ENCODE measurements at regions not wholly inside any gene's neighbourhood (a gene's known extent, or its start where the extent isn't known, plus 50 kb on each side); places are given as distances from the start of the nearest gene placed in this dataset.

- no peak for DNase-seq
These were observed 95.4 kb downstream of the MRM1 start for GRCh38 chr17:36696805-36697204.

- DNase-seq: no peak
These were observed 96.6 kb downstream of the MRM1 start for GRCh38 chr17:36697903-36698530.

GRCh38 chr17:36701429-36702099 is 100.2 kb downstream of the MRM1 start:
- DNase-seq: no peak

DNA sequence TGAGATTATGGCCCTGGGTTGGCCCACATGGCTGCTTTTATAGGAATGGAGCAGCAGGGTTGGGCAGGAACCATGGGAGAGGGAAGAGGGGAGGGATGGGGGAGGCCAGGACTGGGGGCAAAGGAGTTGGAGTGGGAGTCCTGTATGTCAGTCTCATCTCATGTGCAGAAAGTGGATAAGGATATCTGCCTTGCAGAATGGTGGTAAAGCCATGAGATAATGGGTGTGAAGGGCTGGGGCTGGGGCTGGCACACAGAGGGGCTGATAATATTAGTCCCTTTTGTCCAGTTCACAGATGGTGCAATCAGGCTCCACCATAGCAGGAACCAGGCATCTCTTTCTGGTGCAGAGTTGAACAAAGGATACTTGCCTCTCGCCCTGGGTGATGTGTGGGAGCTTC is 101.3 kb downstream of the MRM1 start:
- no peak for DNase-seq

- no peak for DNase-seq
These were observed 102.5 kb downstream of the MRM1 start for GRCh38 chr17:36703860-36704266.

DNA sequence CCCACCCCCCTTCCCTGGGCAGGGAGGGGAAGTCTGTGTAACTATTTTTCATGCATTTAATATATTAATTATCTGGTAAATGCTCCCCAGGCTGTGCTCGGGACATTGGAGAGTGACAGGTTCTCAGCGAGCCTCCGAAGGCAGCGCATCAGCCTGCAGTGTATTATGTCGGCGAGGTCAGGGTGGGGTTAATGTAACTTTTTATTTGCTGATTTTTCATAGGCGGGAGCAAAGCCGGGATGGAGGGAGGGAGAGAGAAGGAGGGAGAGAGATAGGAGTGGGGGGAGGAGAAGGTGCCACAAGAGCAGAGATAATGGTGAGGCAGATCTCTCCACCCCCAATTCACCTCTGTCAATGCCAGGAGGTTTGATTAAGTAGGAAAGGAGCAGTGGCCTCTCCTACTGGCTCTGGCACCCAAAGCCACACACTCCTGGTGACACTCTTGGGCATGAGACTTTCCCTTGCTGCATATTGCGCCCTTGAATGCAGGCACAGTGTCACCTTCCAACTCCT is 104.0 kb downstream of the MRM1 start:
- DNase-seq: no peak

DNA sequence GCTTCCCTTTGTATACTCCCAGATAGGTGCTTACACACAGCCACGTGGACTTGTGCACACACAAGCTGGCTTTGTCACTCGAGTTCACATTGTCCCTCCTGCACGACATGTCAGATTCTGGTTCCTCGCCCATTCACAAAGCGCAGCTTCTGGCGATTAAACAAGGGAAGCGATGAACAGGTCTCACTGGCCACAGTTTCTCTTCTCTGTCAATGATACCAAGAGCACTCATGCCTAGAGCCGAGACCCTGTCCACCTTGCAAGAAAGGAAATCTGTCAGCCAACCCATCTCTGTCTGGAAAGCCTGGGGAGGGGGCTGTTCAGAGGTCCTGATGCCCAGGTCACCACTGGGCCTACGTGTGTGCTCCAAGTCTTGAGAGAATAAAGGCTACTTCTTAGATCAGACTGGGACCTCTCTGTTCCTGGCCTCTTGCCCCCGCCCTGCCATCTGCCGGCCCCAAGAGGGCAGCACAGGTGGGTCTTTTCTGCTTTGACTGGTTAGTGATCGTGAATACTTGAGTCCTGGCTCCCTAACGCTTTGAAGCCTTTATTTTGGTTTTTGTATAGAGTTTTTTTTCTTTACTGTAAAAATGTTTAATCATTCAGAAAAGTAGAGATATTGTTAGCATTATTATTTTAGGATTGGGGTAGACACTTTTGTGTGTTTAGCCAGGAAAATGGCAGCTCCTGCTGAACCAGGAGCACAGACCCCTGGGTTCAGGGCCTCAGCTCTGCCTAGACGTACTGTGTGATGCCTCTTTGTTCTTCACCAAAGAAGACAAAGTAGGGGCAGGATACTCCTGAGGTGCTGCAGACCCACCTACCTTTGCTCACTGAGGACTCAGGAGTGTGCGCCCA is 104.7 kb downstream of the MRM1 start:
- peak; percentile 49 for DNase-seq

GRCh38 chr17:36707904-36708303 is 106.5 kb downstream of the MRM1 start:
- no peak for DNase-seq

DNA sequence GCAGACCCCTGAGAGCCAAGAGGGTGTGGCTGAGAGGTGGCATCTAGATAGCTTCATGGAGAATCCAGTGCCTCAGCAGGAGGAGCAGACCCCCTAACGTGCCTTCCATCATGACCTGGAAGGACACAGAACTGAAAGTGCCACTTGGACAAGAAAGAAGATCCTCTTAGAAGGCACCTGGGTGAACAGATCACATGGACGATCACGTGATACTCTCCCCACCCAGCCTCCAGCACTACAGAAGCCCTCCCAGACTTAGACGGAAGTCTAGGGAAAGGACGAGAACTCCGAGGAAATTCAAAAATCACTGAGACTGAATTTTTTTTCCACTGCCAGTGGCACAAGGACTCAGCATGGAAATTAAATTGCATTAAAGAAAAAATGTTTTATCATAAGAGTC is 113.4 kb downstream of the MRM1 start:
- DNase-seq: no peak

DNA sequence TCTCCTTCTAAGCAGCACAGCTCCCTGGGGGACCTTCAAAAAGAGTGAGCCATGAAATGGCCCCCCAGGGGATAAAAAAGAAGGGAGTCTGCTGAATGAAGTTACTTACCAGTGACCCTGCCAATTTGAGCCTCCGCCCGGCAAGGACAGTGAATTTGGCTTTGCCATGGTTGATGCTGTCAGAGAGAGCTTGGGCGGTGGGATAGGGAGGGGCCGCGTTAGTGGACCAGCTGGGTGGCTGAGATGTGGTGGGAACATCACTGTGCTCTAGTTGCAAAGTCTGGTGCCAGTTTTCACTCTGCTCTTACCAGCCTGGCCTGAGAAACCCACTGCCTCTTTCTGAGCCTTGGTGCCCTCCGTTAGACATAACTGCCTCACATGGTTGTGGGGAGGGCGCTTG is 114.6 kb downstream of the MRM1 start:
- DNase-seq: no peak

DNA sequence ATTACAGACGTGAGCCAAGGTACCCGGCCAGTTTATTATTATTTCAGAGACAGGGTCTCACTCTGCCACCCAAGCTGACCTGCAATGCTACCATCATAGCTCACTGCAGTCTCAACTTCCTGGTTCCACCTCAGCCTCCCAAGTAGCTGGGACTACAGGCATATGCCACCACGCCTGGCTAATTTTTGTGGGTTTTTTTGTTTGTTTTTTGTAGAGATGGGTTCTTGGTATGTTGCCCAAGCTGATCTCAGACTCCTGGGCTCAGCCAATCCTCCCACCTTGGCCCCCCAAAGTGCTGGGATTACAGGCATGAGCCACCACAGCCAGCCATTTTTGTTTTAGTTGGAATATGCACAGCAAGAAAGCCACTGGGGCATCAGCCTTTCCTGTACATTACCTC is 115.7 kb downstream of the MRM1 start:
- no peak for DNase-seq

DNA sequence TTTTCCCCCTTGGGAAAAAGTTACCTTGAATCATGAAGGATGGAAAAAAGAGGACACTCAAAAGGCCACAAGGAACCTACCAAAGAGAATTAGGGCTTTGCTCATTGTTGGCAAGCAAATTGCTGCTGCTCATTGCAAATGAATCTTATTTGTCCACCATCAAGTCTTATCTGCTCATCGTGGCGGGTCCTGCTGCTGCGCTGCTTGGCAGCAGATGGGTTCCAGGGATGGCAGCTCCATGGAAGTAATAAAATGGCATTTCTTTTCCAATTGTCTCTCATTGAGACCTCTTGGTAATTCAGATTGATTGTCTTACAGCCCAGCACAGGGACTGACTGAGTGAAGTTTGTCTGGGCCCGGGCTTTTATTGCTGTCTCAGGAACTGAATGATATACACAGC is 118.7 kb downstream of the MRM1 start:
- no peak for DNase-seq

DNA sequence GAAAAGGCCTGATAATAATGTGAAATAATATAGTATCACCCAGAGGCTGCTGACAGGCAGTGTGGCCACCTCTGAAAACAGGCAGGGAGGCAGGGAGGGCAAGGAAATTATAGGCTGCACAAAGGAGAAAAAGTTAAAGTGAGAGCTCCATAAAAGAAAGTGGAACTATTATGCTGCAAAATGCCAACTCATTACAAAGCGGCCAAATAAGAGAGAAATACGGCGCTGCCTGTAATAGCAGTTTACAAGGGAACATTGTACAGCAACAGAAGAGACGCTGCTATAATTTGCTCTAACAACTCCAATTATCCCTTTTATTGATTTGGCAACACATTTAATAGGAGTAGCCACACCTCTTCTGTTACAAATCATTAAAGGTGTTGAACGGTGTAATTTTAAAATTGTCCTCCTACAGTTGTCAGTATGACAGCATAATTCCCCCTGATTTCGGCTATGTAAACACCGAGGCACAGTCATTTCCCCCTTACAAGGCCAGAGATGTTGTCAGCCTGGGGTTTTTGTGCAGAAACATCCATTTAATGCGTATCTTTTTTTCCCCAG is 120.3 kb downstream of the MRM1 start:
- peak; percentile 94 for DNase-seq

DNA sequence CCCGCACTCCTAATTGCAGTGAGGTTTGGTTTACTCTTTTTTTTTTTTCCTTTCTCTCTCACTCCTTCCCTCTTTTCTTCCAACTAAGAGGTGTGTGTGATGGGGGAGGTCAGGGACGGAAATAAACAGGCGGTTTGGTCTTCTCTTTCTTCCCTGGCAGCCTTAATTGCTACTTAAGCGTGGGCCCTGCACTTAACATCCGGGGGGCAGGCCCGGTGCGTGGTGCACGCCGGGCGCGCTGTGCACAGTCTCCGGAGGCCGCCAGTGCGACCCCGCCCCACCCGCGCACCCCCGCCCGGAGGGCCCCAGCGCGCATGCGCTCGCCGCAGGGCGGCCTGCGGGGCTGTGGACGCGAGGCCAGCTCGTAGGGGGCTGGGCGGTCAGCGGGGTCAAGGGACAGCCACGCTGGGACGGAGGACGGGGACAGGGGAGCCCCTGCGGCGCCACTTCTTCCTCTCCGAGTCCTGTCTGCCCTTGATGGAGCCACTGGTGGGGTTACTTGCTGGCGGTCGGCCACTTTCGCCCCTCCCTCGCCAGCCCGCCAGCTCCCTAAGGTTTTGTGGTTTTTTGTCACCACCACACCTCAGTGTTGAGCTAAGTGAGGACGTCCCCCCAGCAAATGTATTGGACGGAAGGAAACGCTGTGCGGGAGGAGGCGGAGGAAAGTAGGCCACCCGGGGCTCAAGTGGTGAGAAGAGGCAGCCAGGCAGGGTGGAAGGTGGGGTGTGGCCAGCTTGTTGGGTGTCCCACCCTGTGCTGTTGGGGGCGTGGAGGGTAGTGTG is 120.9 kb downstream of the MRM1 start:
- peak; percentile 93 for DNase-seq

GRCh38 chr17:36722903-36723263 is 121.5 kb downstream of the MRM1 start:
- DNase-seq: no peak

- DNase-seq: no peak
These were observed 122.2 kb downstream of the MRM1 start for GRCh38 chr17:36723459-36724025.

- no peak for DNase-seq
These were observed 124.8 kb downstream of the MRM1 start for GRCh38 chr17:36726199-36726598.

GRCh38 chr17:36727052-36727451 is 125.7 kb downstream of the MRM1 start:
- no peak for DNase-seq

DNA sequence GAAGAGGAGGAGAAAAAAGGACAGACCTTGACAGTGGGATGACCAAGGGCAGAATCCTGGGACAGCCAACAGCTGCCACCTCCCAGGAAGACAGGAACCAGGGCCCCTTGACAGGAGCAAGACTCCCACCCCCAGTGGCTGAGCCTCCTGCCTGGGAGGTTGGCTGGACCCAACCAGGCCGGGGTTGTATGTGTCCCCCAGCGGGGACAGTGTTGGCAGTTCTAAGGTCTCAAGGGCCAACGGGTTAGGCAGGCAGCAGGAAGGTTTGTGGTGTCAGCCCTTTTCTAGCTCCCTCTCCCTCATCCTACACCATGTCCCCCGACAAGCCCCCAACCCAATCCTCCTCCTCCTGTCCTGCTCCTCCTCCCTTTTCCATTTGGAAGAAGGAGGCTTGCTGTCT is 126.2 kb downstream of the MRM1 start:
- no peak for DNase-seq

GRCh38 chr17:36728030-36728991 is 126.9 kb downstream of the MRM1 start:
- DNase-seq: no peak
